Hepatocyte (in vitro differentiated cells): ENCODE measurements at regions not wholly inside any gene's neighbourhood (a gene's known extent, or its start where the extent isn't known, plus 50 kb on each side); places are given as distances from the start of the nearest gene placed in this dataset.

Experiments
- DNase-seq: peaks from one replicate; pipeline ENCODE4 v3.0.0-alpha.2; 2016; ENCODE audit warnings: low spot score
- H2AFZ ChIP-seq: fragments of 200-600 bp; sonication (generic); 2 replicates; pipeline ENCODE4 v1.6.0; 2016; ENCODE audit warnings: antibody characterized with exemption, mild to moderate bottlenecking
- H3K27ac ChIP-seq: fragments of 200-600 bp; sonication (generic); 2 replicates; pipeline ENCODE4 v1.5.1; 2016; ENCODE audit warnings: mild to moderate bottlenecking
- H3K27me3 ChIP-seq: fragments of 200-600 bp; sonication (generic); 2 replicates; pipeline ENCODE4 v1.6.1; 2016
- H3K36me3 ChIP-seq: fragments of 200-600 bp; sonication (generic); replicated peaks from 2 replicates; pipeline ENCODE4 v1.5.1; 2016; ENCODE audit warnings: low read depth; ENCODE audit not compliant: insufficient read depth
- H3K4me1 ChIP-seq: fragments of 200-600 bp; sonication (generic); 2 replicates; pipeline ENCODE4 v1.5.1; 2016; ENCODE audit warnings: mild to moderate bottlenecking, moderate library complexity; ENCODE audit not compliant: insufficient read depth
- H3K4me2 ChIP-seq: fragments of 200-600 bp; sonication (generic); 2 replicates; pipeline ENCODE4 v1.6.0; 2016
- H3K4me3 ChIP-seq: fragments of 200-600 bp; sonication (generic); 2 replicates; pipeline ENCODE4 v1.5.1; 2016; ENCODE audit warnings: mild to moderate bottlenecking
- H3K79me2 ChIP-seq: fragments of 200-600 bp; sonication (generic); 2 replicates; pipeline ENCODE4 v1.6.0; 2017; ENCODE audit warnings: mild to moderate bottlenecking
- H3K9me2 ChIP-seq: fragments of 200-600 bp; sonication (generic); replicated peaks from 2 replicates; pipeline ENCODE4 v1.6.0; 2017; ENCODE audit warnings: mild to moderate bottlenecking; ENCODE audit not compliant: insufficient read depth
- H3K9me3 ChIP-seq: fragments of 200-600 bp; sonication (generic); 2 replicates; pipeline ENCODE4 v1.5.1; 2016; ENCODE audit warnings: low read depth, mild to moderate bottlenecking
- H4K20me1 ChIP-seq: fragments of 200-600 bp; sonication (generic); 2 replicates; pipeline ENCODE4 v1.6.0; 2016; ENCODE audit warnings: mild to moderate bottlenecking; ENCODE audit not compliant: insufficient read depth, poor library complexity, severe bottlenecking
- CTCF ChIP-seq: fragments of 200-600 bp; sonication (generic); IDR thresholded peaks from 2 replicates; pipeline ENCODE4 v1.5.1; 2016; ENCODE audit warnings: antibody characterized with exemption, mild to moderate bottlenecking; ENCODE audit not compliant: poor library complexity
- EZH2 ChIP-seq: fragments of 200-600 bp; sonication (generic); IDR thresholded peaks from 2 replicates; pipeline ENCODE4 v1.6.1; 2016; ENCODE audit warnings: antibody characterized with exemption, mild to moderate bottlenecking, borderline replicate concordance
- EZH2phosphoT487 ChIP-seq: fragments of 200-600 bp; sonication (generic); IDR thresholded peaks from one replicate; pipeline ENCODE4 v1.6.1; 2018; ENCODE audit warnings: antibody characterized with exemption, mild to moderate bottlenecking, low read depth, moderate library complexity; ENCODE audit not compliant: unreplicated experiment, severe bottlenecking
- WGBS: methylation state at CpG from one replicate; pipeline ENCODE4 v1.1.6; 2016; ENCODE audit warnings: low lambda C conversion rate; ENCODE audit errors: missing lambda C conversion rate; 5-methylcytosine and 5-hydroxymethylcytosine counted together

GRCh38 chr4:136383082-136383481 is 1149.2 kb downstream of the PCDH18 start:
- H4K20me1 ChIP-seq = no peaks in the 10 kb centered on the region
- H3K36me3 ChIP-seq = no peaks in the 10 kb centered on the region
- no peak overlapping the region for H3K4me3 ChIP-seq
- no peaks in the 10 kb centered on the region for H3K79me2 ChIP-seq
- no peak overlapping the region for H2AFZ ChIP-seq
- H3K9me3 ChIP-seq = no peaks in the 10 kb centered on the region
- no peaks in the 10 kb centered on the region for H3K27me3 ChIP-seq
- no peaks in the 10 kb centered on the region for H3K9me2 ChIP-seq
- 93% methylated on average over 1 of the region's 1 CpG for WGBS
- H3K4me1 ChIP-seq = no peaks in the 10 kb centered on the region
- H3K27ac ChIP-seq = no peak overlapping the region
- H3K4me2 ChIP-seq = no peak overlapping the region
- TF ChIP-seq EZH2phosphoT487 (no peak), CTCF (no peak), EZH2 (no peak)
- no peak for DNase-seq

GRCh38 chr4:136371231-136371630 is 1161.1 kb downstream of the PCDH18 start:
- Histone ChIP-seq H3K79me2 (no peaks in the 10 kb centered on the region), H3K36me3 (no peaks in the 10 kb centered on the region), H3K9me2 (no peaks in the 10 kb centered on the region), H3K27me3 (no peaks in the 10 kb centered on the region), H3K4me3 (no peak overlapping the region), H3K4me2 (no peak overlapping the region), H3K27ac (no peak overlapping the region), H4K20me1 (no peaks in the 10 kb centered on the region), H3K4me1 (no peaks in the 10 kb centered on the region), H2AFZ (no peak overlapping the region), H3K9me3 (no peaks in the 10 kb centered on the region)
- DNase-seq = no peak
- TF ChIP-seq EZH2 = no peak
- TF ChIP-seq EZH2phosphoT487 = no peak
- TF ChIP-seq CTCF = no peak
- WGBS = 90% methylated on average over 2 of the region's 2 CpGs

- Histone ChIP-seq H3K9me3 (no peaks in the 10 kb centered on the region), H3K79me2 (no peaks in the 10 kb centered on the region), H3K27me3 (no peaks in the 10 kb centered on the region), H2AFZ (no peak overlapping the region), H3K36me3 (no peaks in the 10 kb centered on the region), H4K20me1 (no peaks in the 10 kb centered on the region), H3K4me2 (no peak overlapping the region), H3K27ac (no peak overlapping the region), H3K4me1 (no peaks in the 10 kb centered on the region), H3K4me3 (no peak overlapping the region), H3K9me2 (no peaks in the 10 kb centered on the region)
- 56% methylated on average over 2 of the region's 2 CpGs for WGBS
- no peak for DNase-seq
- no peak for TF ChIP-seq EZH2phosphoT487
- TF ChIP-seq CTCF = no peak
- TF ChIP-seq EZH2 = no peak
Measured at GRCh38 chr4:136369073-136369472, 1163.2 kb downstream of the PCDH18 start.

DNA sequence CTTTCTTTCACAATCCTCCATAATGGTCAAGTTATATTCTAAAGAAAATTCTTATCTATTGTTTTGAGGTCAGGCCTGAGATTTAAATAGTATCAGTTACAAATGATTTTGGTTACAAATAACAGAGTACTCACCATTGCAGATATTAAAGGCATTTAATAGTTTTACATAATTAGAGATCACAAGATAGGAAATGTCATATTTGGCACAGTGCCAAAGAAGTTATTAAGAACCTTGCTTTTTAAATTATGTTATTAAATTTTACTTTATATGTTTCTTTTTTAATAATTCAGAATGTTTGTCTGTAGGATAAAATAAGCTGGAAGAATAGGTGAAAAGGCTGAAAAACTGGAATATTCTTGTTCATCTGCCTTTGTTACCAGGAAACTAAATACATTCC is 1174.7 kb downstream of the PCDH18 start:
- Histone ChIP-seq H3K36me3 (no peaks in the 10 kb centered on the region), H3K4me1 (no peaks in the 10 kb centered on the region), H3K9me2 (no peaks in the 10 kb centered on the region), H3K4me2 (no peak overlapping the region), H3K27ac (no peak overlapping the region), H3K9me3 (no peaks in the 10 kb centered on the region), H2AFZ (no peak overlapping the region), H3K27me3 (no peaks in the 10 kb centered on the region), H3K79me2 (no peaks in the 10 kb centered on the region), H4K20me1 (no peaks in the 10 kb centered on the region), H3K4me3 (no peak overlapping the region)
- TF ChIP-seq EZH2 = no peak
- no peak for TF ChIP-seq EZH2phosphoT487
- TF ChIP-seq CTCF = no peak
- DNase-seq = no peak
